HepG2 (cell line): ENCODE measurements at regions not wholly inside any gene's neighbourhood (a gene's known extent, or its start where the extent isn't known, plus 50 kb on each side); places are given as distances from the start of the nearest gene placed in this dataset.

Experiments
- ATAC-seq: fragments of 200-7000 bp; cut with Tn5 transposase; 3 replicates; pipeline ENCODE4 v1.9.1; 2020; ENCODE audit warnings: mild to moderate bottlenecking, moderate library complexity
- BruUV-seq: library from RNA; stranded (reverse); fragments of 400-500 nt; replicated peaks from 2 replicates; lab custom pipeline; 2021; lab: Mats Ljungman, UMichigan
- CTCF ChIA-PET: fragments of 300-600 bp; formaldehyde crosslinking; extraction: SDS; loops from one replicate; lab custom pipeline; 2021; ENCODE audit warnings: low total read pairs, inconsistent platforms, low intra/inter-chr PET ratio; lab: Yijun Ruan, JAX
- POLR2A ChIA-PET: fragments of 350-600 bp; sonication (Branson Sonifier 250); formaldehyde crosslinking; loops from one replicate; lab custom pipeline; 2020; ENCODE audit warnings: antibody characterized with exemption, inconsistent platforms; lab: Yijun Ruan, JAX
- DNase-seq: peaks from one replicate; pipeline ENCODE4 v3.0.0-alpha.2; 2015; ENCODE audit warnings: low spot score
- FAIRE-seq: peaks from 3 replicates; lab custom pipeline; 2011; peaks lifted over from hg19 to GRCh38; lab: Jason Lieb, UNC
- H2AFZ ChIP-seq: one replicate; pipeline ENCODE4 v1.6.1; 2011; ENCODE audit warnings: low read length, inconsistent platforms
- H3K27ac ChIP-seq: fragments of 300-600 bp; 3 replicates; pipeline ENCODE4 v1.8.0; 2011; ENCODE audit warnings: mixed run types, mild to moderate bottlenecking, mixed read lengths, low read length, inconsistent platforms; ENCODE audit not compliant: insufficient read depth; ENCODE audit errors: extremely low read length
- H3K27me3 ChIP-seq, 2 experiments: fragments of 200-600 bp in 1 of 2; 2 replicates in 1 of 2; 3 replicates in 1 of 2; pipeline versions ENCODE4 v1.6.0 to v1.8.0; 2011; ENCODE audit warnings: low read length in 2 of 2, mild to moderate bottlenecking in 2 of 2, moderate library complexity in 2 of 2, inconsistent platforms in 1 of 2; ENCODE audit not compliant: insufficient read depth in 2 of 2, control insufficient read depth in 1 of 2
- H3K36me3 ChIP-seq, 2 experiments: fragments of 200-600 bp in 1 of 2; replicated peaks in 1 of 2; 2 replicates in 1 of 2; 3 replicates in 1 of 2; pipeline versions ENCODE4 v1.5.1 to v1.8.0; 2011; ENCODE audit warnings: low read length in 2 of 2, inconsistent platforms in 1 of 2; ENCODE audit not compliant: insufficient read depth in 2 of 2, control insufficient read depth in 1 of 2
- H3K4me1 ChIP-seq: 2 replicates; pipeline ENCODE4 v1.5.1; 2012; ENCODE audit warnings: low read length, inconsistent platforms; ENCODE audit not compliant: insufficient read depth
- H3K4me2 ChIP-seq: 2 replicates; pipeline ENCODE4 v1.6.0; 2011; ENCODE audit warnings: low read depth, low read length, inconsistent platforms
- H3K4me3 ChIP-seq, 3 experiments: fragments of 200-600 bp in 1 of 3; sonication (generic), shearing (Covaris generic) in 1 of 3; replicated peaks in 1 of 3; 2 replicates each; pipeline ENCODE4 v1.5.1; 2011 to 2016; ENCODE audit warnings: low read length in 3 of 3, inconsistent platforms in 2 of 3, low read depth in 2 of 3, mild to moderate bottlenecking in 2 of 3, control low read depth in 1 of 3, mixed read lengths in 1 of 3; ENCODE audit not compliant: insufficient read depth in 1 of 3
- H3K79me2 ChIP-seq: one replicate; pipeline ENCODE4 v1.6.1; 2011; ENCODE audit warnings: low read length, inconsistent platforms; ENCODE audit not compliant: insufficient read depth
- H3K9ac ChIP-seq: 2 replicates; pipeline ENCODE4 v1.6.0; 2011; ENCODE audit warnings: mild to moderate bottlenecking, low read depth, low read length, inconsistent platforms; ENCODE audit not compliant: insufficient read depth
- H3K9me3 ChIP-seq: 2 replicates; pipeline ENCODE4 v1.5.1; 2012; ENCODE audit warnings: mild to moderate bottlenecking, low read length
- H4K20me1 ChIP-seq: 2 replicates; pipeline ENCODE4 v1.6.0; 2011; ENCODE audit warnings: inconsistent platforms, mild to moderate bottlenecking, low read length, moderate library complexity; ENCODE audit not compliant: insufficient read depth
- FOXC1 ChIP-seq: sonication (generic); formaldehyde crosslinking; IDR thresholded peaks from 2 replicates; pipeline ENCODE4 v1.8.0; 2022; ENCODE audit warnings: mild to moderate bottlenecking, missing genetic modification reagents, borderline replicate concordance
- HMGA1 ChIP-seq: sonication (generic); formaldehyde crosslinking; conservative IDR thresholded peaks from 2 replicates; pipeline ENCODE4 v1.4.0; 2020; ENCODE audit warnings: missing genetic modification reagents
- HNRNPH1 ChIP-seq: fragments of 200-400 bp; formaldehyde crosslinking; optimal IDR thresholded peaks from 2 replicates; pipeline ENCODE3; 2017; ENCODE audit warnings: mild to moderate bottlenecking, low read depth, low read length
- HOXA7 ChIP-seq: sonication (generic); formaldehyde crosslinking; IDR thresholded peaks from 2 replicates; pipeline ENCODE4 v1.8.1; 2022; ENCODE audit warnings: mild to moderate bottlenecking, missing genetic modification reagents, moderate library complexity
- ISX ChIP-seq: sonication (generic); formaldehyde crosslinking; conservative IDR thresholded peaks from 2 replicates; pipeline ENCODE4 v1.5.0; 2020; ENCODE audit warnings: missing genetic modification reagents
- KDM3A ChIP-seq: IDR thresholded peaks from 2 replicates; pipeline ENCODE4 v1.6.1; 2018; ENCODE audit warnings: low read depth, missing compliant biosample characterization
- KDM6A ChIP-seq: IDR thresholded peaks from 2 replicates; pipeline ENCODE4 v1.6.1; 2016; ENCODE audit warnings: low read depth
- KLF16 ChIP-seq, 2 experiments: sonication (generic) in 1 of 2; formaldehyde crosslinking in 1 of 2; IDR thresholded peaks; 2 replicates each; pipeline versions ENCODE4 v1.6.1 to v1.8.0; 2016 to 2023; ENCODE audit warnings: missing genetic modification reagents in 2 of 2, missing compliant biosample characterization in 1 of 2
- MED13 ChIP-seq: sonication (generic); formaldehyde crosslinking; IDR thresholded peaks from 2 replicates; pipeline ENCODE4 v1.5.0; 2020; ENCODE audit warnings: missing genetic modification reagents
- RFX5 ChIP-seq: IDR thresholded peaks from 2 replicates; pipeline ENCODE4 v1.6.1; 2011; ENCODE audit warnings: low read depth, low read length, improper control_type of control experiment
- RXRA ChIP-seq: sonication (generic); formaldehyde crosslinking; IDR thresholded peaks from 2 replicates; pipeline ENCODE4 v1.5.1; 2020; ENCODE audit warnings: missing genetic modification reagents
- ZNF138 ChIP-seq: sonication (generic); formaldehyde crosslinking; IDR thresholded peaks from 2 replicates; pipeline ENCODE4 v1.5.0; 2020; ENCODE audit warnings: mild to moderate bottlenecking, low read depth, missing genetic modification reagents
- ZNF460 ChIP-seq: sonication (generic); formaldehyde crosslinking; IDR thresholded peaks from 2 replicates; pipeline ENCODE4 v1.5.1; 2020; ENCODE audit warnings: missing genetic modification reagents, mild to moderate bottlenecking, borderline replicate concordance
- ZNF737 ChIP-seq: sonication (generic); formaldehyde crosslinking; IDR thresholded peaks from 2 replicates; pipeline ENCODE4 v1.5.0; 2020; ENCODE audit warnings: missing genetic modification reagents, mild to moderate bottlenecking, borderline replicate concordance
- ZNF746 ChIP-seq: sonication (generic); formaldehyde crosslinking; IDR thresholded peaks from 2 replicates; pipeline ENCODE4 v1.8.0; 2022; ENCODE audit warnings: mild to moderate bottlenecking, missing genetic modification reagents
- ZNF816 ChIP-seq: sonication (generic); formaldehyde crosslinking; IDR thresholded peaks from 2 replicates; pipeline ENCODE4 v1.8.0; 2022; ENCODE audit warnings: missing genetic modification reagents, mild to moderate bottlenecking, borderline replicate concordance
- WGBS: methylation state at CpG from one replicate; pipeline ENCODE4 v1.1.6; 2017; ENCODE audit warnings: low lambda C conversion rate; 5-methylcytosine and 5-hydroxymethylcytosine counted together
- in situ Hi-C: cut with HindIII; loops from 2 replicates; pipeline ENCODE4 v1.10.0; 2017; ENCODE audit warnings: low pct_unique_long_range_greater_than_20kb; ENCODE audit not compliant: extremely low pct_ligation_motif_present
- intact Hi-C: fragments of 100-400 bp; cut with micrococcal nuclease; formaldehyde crosslinking; loops from one replicate; pipeline ENCODE4 v1.10.0; 2022; ENCODE audit not compliant: unreplicated experiment
- TF ChIP-seq, protein P1 (sequence below): sonication (generic); formaldehyde crosslinking; IDR thresholded peaks from 2 replicates; pipeline ENCODE4 v1.5.0; 2020; ENCODE audit warnings: mild to moderate bottlenecking, missing genetic modification reagents
- TF ChIP-seq, protein P2 (sequence below): sonication (generic); formaldehyde crosslinking; conservative IDR thresholded peaks from 2 replicates; pipeline ENCODE4 v1.8.0; 2022; ENCODE audit warnings: missing genetic modification reagents
- TF ChIP-seq, protein P3 (sequence below): sonication (generic); formaldehyde crosslinking; IDR thresholded peaks from 2 replicates; pipeline ENCODE4 v1.5.0; 2020; ENCODE audit warnings: missing genetic modification reagents, mild to moderate bottlenecking, borderline replicate concordance

DNA sequence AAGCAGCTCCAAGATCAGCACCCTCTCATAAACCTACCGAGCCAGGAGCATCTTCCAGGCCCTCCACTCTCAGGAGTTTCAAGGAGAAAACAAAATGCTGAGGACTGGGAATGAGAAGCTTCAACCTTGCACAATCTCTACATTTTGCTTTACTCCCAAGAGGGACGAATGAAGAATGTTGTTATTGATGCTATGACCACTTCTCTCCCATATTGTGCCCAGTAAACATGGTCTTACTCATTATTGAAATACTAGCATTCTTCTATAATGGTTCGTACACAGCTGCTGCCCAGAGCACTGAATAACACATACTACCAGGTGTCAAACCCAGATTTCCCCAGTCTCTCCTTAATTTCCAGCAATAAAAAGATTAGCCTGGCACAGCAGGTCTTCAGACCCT, 63.4 kb upstream of the BET1 start:
- no peak for FAIRE-seq
- POLR2A ChIA-PET: no interaction called here
- 0% methylated on average over 3 of the region's 3 CpGs for WGBS

DNA sequence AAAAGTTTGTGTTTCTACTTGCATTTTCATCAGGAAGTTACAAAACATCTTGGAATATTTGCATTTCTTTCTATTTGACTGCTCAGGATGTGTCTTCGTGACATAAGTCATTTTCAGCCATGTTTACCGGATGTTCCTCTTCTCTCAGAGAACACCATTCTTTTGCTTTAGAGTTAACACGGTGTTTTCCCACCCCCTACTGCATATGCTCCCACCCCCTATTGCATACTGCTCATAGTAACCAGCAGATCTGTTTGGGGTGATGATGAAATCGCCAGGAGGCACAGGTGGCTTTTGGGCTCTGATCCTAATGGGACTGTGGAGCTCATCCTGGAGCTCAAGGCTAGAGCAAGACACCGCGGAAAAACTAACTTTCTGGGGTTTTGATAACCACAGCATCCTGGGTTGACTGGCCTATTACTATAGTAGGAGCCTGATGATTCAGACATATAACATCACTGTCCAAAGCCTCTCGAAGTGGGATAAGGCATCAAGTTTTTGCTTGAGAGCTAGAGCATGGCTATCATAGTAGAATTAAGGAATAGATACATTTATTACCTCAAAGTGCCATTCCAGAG, 65.1 kb upstream of the BET1 start:
- Histone ChIP-seq H3K4me3 (no peak overlapping the region), H3K9ac (no peak overlapping the region), H2AFZ (no peak overlapping the region), H3K79me2 (no peaks in the 10 kb centered on the region), H3K9me3 (no peaks in the 10 kb centered on the region), H3K27me3 (no peaks in the 10 kb centered on the region), H3K4me1 (no peaks in the 10 kb centered on the region), H3K4me2 (no peak overlapping the region), H4K20me1 (no peaks in the 10 kb centered on the region), H3K36me3 (no peaks in the 10 kb centered on the region), H3K27ac (no peak overlapping the region)
- no peak for FAIRE-seq
- ATAC-seq: no peak
- no peak for DNase-seq
- in situ Hi-C loops (no loop called here), intact Hi-C loops (no loop called here)
- ChIA-PET CTCF (no interaction called here), POLR2A (no interaction called here)
- WGBS: 6% methylated on average over 7 of the region's 7 CpGs
- BruUV-seq: no TSS peak
- TF ChIP-seq, protein P1, sequence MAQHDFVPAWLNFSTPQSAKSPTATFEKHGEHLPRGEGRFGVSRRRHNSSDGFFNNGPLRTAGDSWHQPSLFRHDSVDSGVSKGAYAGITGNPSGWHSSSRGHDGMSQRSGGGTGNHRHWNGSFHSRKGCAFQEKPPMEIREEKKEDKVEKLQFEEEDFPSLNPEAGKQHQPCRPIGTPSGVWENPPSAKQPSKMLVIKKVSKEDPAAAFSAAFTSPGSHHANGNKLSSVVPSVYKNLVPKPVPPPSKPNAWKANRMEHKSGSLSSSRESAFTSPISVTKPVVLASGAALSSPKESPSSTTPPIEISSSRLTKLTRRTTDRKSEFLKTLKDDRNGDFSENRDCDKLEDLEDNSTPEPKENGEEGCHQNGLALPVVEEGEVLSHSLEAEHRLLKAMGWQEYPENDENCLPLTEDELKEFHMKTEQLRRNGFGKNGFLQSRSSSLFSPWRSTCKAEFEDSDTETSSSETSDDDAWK (CRISPR knock-in tag): no peak
- TF ChIP-seq HNRNPH1 (no peak), ZNF737 (CRISPR knock-in tag) (no peak), RFX5 (no peak), HMGA1 (no peak), KDM6A (CRISPR knock-in tag) (no peak), MED13 (no peak), KDM3A (no peak), ZNF460 (no peak), HOXA7 (CRISPR knock-in tag) (no peak), RXRA (CRISPR knock-in tag) (no peak)
- TF ChIP-seq, protein P2, sequence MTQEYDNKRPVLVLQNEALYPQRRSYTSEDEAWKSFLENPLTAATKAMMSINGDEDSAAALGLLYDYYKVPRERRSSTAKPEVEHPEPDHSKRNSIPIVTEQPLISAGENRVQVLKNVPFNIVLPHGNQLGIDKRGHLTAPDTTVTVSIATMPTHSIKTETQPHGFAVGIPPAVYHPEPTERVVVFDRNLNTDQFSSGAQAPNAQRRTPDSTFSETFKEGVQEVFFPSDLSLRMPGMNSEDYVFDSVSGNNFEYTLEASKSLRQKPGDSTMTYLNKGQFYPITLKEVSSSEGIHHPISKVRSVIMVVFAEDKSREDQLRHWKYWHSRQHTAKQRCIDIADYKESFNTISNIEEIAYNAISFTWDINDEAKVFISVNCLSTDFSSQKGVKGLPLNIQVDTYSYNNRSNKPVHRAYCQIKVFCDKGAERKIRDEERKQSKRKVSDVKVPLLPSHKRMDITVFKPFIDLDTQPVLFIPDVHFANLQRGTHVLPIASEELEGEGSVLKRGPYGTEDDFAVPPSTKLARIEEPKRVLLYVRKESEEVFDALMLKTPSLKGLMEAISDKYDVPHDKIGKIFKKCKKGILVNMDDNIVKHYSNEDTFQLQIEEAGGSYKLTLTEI (CRISPR knock-in tag): no peak
- TF ChIP-seq, protein P3, sequence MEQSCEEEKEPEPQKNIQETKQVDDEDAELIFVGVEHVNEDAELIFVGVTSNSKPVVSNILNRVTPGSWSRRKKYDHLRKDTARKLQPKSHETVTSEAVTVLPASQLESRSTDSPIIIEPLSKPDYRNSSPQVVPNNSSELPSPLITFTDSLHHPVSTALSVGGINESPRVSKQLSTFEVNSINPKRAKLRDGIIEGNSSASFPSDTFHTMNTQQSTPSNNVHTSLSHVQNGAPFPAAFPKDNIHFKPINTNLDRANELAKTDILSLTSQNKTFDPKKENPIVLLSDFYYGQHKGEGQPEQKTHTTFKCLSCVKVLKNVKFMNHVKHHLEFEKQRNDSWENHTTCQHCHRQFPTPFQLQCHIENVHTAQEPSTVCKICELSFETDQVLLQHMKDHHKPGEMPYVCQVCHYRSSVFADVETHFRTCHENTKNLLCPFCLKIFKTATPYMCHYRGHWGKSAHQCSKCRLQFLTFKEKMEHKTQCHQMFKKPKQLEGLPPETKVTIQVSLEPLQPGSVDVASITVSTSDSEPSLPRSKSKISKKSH (CRISPR knock-in tag): no peak

More for the DNA sequence above, 63.4 kb upstream of the BET1 start:
- in situ Hi-C loops (no loop called here), intact Hi-C loops (no loop called here)
- CTCF ChIA-PET: no interaction called here
- no peak overlapping the region for H3K4me2 ChIP-seq
- no peaks in the 10 kb centered on the region for H4K20me1 ChIP-seq
- no peaks in the 10 kb centered on the region for H3K79me2 ChIP-seq
- no peaks in the 10 kb centered on the region for H3K27me3 ChIP-seq
- H3K27ac ChIP-seq: no peak overlapping the region
- no peaks in the 10 kb centered on the region for H3K4me1 ChIP-seq
- TF ChIP-seq ZNF746 (CRISPR knock-in tag): no peak
- TF ChIP-seq KLF16 (CRISPR knock-in tag; IDR thresholded peaks at IDR 0.05): no peak
- no peak for TF ChIP-seq ZNF138 (CRISPR knock-in tag)
- no peak for TF ChIP-seq FOXC1
- no peak for TF ChIP-seq ZNF816 (CRISPR knock-in tag)
- TF ChIP-seq ISX: no peak
- BruUV-seq: no TSS peak
- no peak overlapping the region for H3K4me3 ChIP-seq
- H3K36me3 ChIP-seq: no peaks in the 10 kb centered on the region
- H3K9ac ChIP-seq: no peak overlapping the region
- H3K9me3 ChIP-seq: no peaks in the 10 kb centered on the region
- no peak for DNase-seq
- ATAC-seq: no peak
- no peak overlapping the region for H2AFZ ChIP-seq
